ENCODE measurements at regions not wholly inside any gene's neighbourhood (a gene's known extent, or its start where the extent isn't known, plus 50 kb on each side); places are given as distances from the start of the nearest gene placed in this dataset.
"Not testable (repeated sequence)": the region's sequence is repeated elsewhere in the genome, so short reads cannot be mapped to it uniquely, and the experiment has no call there.

GRCh38 chr3:124363476-124363875, 366.8 kb upstream of the UMPS start:
- no peak for DNase-seq (ENCODE audit: low read depth in 2 of 2)

DNA sequence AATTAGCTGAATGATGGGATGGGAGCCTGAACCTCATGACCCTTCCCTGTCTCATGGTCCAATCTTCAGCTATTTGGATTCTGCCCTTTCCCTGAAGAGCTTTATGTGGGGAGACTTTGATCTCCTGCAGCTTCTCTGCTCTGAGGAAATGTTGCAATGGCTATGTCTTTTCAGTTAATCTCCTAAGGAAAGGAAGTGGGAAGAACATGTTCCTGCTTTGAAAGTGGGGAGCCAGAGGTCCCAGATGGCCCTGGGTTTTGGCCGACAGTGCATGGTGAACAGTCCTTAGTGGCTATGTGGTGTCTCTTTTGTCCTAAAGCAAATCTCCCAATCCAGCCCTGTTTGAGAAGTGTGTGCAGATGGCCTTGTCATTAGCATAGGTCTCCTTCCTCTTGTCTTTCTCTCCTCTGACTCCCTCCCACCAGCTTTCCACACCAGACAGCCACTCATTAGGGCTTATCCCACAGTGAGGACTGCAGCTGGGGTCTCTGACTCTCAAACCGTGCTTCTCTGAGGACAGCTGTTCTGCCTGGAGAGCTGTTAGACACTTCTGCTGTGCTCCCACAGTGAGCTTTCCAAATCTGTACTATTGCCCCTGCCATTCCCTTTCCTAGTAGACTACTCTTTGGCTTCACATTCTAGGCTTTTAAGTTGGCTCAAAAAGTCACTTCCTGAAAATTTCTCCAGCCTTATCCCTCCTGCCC, 365.8 kb upstream of the UMPS start:
- DNase-seq (ENCODE audit: low read depth in 2 of 2) = no peak

GRCh38 chr3:124366655-124367054, 363.6 kb upstream of the UMPS start:
- not testable (repeated sequence) for DNase-seq (ENCODE audit: low read depth in 2 of 2)

- DNase-seq (ENCODE audit: low read depth in 2 of 2) = no peak
These were observed 357.5 kb upstream of the UMPS start for GRCh38 chr3:124372775-124373174.

DNA sequence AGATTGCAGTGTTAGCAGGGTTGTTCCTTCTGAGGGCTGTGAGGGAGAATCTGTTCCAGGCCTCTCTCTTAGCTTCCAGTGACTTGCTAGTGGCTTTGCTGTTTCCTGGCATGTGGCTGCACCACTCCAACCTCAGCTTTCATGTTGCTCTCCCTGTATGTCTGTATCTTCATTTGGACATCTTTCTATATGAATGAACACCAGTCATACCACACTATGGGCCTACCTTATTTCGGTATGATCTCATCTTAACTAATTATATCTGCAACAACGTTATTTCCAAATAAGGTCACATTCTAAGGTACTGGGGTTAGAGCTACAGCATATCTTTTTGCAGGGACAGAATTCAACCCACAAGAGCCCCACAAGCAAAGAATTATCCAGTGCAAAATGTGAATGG, 356.7 kb upstream of the UMPS start:
- DNase-seq (ENCODE audit: low read depth in 2 of 2) = no peak

DNA sequence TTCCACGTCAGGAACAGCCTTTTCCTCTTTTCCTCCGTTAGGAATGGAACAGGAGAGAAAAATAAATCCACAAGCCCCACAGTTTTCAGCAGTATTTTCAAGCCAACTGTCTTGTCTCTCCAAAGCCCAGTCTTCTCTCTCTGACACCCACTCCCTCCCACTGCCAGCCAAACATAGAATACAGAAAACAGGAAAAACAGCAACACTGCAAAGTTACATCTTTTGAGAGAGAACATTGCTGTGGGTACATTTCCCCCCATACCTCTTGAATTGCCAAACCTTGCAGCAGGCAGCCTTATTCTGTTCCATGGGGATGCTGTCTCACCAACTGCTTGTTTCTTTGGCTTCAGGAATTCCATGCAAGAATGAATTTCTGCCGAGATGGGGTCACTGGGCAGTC, 355.7 kb upstream of the UMPS start:
- no peak for DNase-seq (ENCODE audit: low read depth in 2 of 2)

DNA sequence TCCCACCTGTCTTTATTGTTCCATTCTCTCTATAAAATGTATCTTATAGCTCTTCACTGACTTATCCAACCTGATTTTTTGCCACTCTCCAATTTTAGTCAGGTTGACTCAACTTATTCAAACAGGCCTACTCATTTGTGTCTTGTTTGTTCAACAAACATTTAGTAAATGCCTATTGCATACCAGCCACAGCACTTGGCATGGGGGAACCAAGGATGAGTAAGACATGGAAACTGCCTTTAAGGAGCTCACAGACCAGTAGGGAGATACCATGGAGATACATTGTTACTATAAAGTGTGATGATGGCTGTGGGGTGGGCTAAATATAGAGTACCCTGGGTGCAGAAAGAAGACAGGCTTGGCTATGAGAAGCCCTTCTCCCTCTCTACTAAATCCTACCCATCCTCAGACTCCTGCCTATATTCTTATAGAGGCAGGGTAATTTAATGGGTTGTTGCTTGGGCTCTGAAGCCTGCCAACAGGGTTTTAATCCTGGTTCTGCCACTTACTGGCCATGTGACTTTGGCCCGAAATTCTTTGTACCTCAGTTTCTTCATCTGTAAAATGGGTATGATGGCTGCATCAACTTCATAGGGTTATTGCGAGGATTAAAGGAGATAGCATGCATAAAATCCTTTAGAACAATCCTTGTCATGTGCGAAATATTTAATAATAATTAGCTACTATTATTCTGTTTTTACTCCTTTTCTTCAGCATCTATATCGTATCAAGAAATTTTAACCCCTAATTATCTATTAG, 348.5 kb upstream of the UMPS start:
- no peak for DNase-seq (ENCODE audit: low read depth in 2 of 2)

DNA sequence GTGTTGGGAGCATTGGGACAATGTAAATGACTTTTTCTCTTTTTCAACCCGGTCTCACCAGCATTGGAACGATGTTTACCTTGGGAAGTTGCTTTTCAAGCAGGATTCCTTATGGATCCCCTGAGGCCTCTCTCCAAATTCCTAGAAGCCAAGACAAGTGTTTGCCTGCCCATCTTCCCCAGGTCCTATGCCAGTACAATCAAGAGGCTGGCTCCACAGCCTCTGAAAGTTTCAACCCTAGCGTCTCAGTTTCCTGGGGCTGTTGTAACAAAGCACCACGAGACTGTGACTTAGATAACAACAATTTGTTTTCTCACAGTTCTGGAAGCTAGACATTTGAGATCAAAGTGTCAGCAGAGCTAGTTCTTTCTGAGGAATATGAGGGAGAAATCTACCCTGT, 347.2 kb upstream of the UMPS start:
- no peak for DNase-seq (ENCODE audit: low read depth in 2 of 2)

GRCh38 chr3:124383846-124384466, 346.3 kb upstream of the UMPS start:
- DNase-seq (ENCODE audit: low read depth in 2 of 2) = no peak

GRCh38 chr3:124384527-124384926, 345.7 kb upstream of the UMPS start:
- no peak for DNase-seq (ENCODE audit: low read depth in 2 of 2)

- DNase-seq (ENCODE audit: low read depth in 2 of 2) = no peak
These were observed 344.3 kb upstream of the UMPS start for GRCh38 chr3:124385996-124386395.

GRCh38 chr3:124386996-124387595, 343.2 kb upstream of the UMPS start:
- no peak for DNase-seq (ENCODE audit: low read depth in 2 of 2)

DNA sequence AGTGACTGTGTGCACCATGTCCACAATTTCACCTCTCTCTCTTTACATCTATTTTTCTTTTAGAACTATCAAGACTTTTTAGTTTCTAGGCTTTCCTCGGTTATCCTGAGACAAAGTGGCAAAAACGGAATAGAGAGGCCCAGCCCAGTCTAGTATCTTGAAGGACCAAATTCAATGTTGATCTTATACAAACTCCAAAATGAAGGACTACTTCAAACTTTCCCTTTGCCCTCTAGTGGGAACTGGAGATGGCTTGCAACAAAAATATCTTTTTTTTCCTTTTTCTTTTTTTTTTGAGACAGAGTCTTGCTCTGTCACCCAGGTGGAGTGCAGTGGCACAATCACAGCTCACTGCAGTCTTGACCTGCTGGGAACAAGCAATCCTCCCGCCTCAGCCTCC, 338.5 kb upstream of the UMPS start:
- no peak for DNase-seq (ENCODE audit: low read depth in 2 of 2)

DNA sequence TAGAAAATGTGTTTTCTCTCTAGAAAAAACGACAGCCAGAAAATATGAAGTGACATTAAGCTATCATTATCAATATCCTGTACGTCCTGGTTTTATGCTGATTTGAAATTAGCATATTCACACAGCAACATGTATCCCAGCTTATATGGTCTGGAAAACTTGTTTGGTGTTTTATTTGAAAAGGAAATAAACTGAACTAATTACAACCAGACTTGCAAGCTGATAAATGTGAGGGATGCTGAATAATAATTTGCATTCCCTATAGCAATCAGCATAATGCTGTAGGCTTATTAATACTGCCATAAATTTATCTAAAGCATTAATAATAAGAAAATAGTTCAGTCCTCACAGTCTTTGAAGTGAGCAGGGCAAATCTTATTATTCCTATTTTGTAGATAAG, 336.9 kb upstream of the UMPS start:
- DNase-seq (ENCODE audit: low read depth in 2 of 2) = no peak

DNA sequence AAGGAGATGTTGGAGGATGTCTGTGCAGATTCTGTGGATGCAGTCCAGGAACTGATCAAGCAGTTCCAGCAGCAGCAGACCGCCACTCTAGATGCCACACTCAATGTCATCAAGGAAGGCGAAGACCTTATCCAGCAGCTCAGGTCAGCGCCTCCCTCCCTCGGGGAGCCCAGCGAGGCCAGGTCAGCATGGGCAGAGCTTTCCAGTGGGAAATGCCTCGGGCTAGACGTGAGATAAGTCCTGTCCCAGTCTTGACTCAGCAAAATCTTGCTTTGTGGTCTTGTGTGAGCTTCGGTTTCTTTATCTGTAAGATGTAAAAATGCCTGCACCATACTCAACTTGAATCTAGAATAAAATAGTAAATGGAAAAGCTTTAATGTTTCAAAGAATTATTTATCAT, 335.1 kb upstream of the UMPS start:
- no peak for DNase-seq (ENCODE audit: low read depth in 2 of 2)

DNA sequence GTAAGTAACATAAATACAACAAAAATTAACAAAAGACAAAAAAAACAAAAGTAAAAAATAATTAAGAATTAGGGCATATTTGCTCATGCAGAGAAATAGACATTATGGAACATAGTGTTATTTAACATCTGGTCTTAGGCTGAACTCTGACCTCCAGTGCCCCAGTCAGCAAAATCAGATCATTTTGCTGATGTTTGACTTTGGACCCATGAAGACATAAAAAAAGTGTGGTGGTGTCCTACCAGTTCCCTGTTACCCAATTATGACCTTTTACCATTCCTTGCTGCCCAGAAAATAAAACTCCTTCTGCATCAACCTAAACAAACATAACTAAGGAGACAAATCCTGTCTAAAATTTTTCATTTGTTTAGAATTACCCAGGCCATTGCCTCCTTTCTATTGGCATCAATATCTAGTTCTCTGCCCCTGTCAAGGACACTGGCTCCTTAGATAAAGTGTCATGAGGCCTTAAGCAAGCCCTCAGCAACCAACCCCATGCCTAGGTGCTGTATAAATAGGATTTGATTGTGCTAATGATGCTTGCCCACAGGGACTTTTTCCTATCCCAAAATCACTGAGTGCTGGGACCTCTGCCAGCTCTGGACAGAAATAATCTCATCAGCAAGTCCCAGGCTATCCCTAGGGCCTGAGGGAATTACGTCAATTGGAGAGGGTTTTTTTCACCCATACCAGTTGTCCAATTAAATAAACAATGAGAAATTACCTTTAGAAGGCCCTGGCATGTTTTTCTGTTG, 334.5 kb upstream of the UMPS start:
- DNase-seq (ENCODE audit: low read depth in 2 of 2) = no peak

- DNase-seq (ENCODE audit: low read depth in 2 of 2) = no peak
These were observed 333.8 kb upstream of the UMPS start for GRCh38 chr3:124396339-124396950.

GRCh38 chr3:124397088-124397487, 333.2 kb upstream of the UMPS start:
- DNase-seq (ENCODE audit: low read depth in 2 of 2) = no peak

DNA sequence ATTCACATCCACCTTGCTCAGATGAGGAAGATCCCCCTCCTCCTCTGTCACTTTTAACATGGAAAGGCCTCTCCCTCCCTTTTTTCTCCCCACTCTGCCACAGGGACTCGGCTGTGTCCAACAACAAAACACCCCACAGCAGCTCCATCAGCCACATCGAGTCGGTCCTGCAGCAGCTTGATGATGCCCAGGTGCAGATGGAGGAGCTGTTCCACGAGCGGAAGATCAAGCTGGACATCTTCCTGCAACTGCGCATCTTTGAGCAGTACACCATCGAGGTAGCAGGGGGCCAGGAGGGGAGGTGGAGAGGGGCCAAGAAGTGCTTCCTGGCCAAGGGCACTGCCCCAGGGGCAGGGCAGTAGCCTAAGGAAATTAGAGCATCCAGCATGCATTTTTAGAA, 331.7 kb upstream of the UMPS start:
- DNase-seq (ENCODE audit: low read depth in 2 of 2) = no peak

- no peak for DNase-seq (ENCODE audit: low read depth in 2 of 2)
These were observed 328.4 kb upstream of the UMPS start for GRCh38 chr3:124401843-124402242.

- DNase-seq (ENCODE audit: low read depth in 2 of 2) = no peak
These were observed 327.5 kb upstream of the UMPS start for GRCh38 chr3:124402791-124403190.

DNA sequence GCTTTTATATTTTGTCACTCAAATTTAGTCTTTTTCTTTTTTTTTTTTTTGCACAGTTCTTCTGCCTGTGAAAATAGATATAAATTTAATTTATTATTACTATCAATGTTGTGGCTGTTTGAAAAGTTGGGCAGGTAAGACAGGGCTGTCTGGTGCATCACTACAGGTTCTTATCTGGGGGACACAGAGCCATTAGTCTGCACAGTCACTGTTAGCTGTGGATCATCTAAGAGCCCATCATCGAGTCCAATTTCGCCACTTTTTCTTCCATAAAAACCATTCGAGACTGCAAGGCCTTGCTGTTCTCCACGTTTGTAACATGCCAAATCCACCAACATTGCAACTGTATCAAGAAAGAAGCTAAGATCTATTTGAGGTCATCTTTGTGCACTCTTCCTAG, 325.6 kb upstream of the UMPS start:
- no peak for DNase-seq (ENCODE audit: low read depth in 2 of 2)

All from stimulated activated CD8-positive, alpha-beta memory T cell treated with anti-CD3 and anti-CD28 coated beads, Interleukin-7, amount 100 ng/mL, for 4 hours (primary cell).